Thoracic aorta (tissue), 2 donors: ENCODE measurements at regions not wholly inside any gene's neighbourhood (a gene's known extent, or its start where the extent isn't known, plus 50 kb on each side); places are given as distances from the start of the nearest gene placed in this dataset.
"Not testable (repeated sequence)": the region's sequence is repeated elsewhere in the genome, so short reads cannot be mapped to it uniquely, and the experiment has no call there.

ENCODE experiments used
- ATAC-seq: fragments of 150-250 bp; one replicate; pipeline ENCODE4 v1.8.0; 2017; ENCODE audit warnings: low read depth; ENCODE audit not compliant: insufficient number of reproducible peaks, low FRiP score
- DNase-seq: peaks from one replicate; pipeline ENCODE4 v3.0.0-alpha.2; 2020; ENCODE audit warnings: low spot score
- H3K27ac ChIP-seq, 2 donors: fragments of 200-600 bp; sonication (generic); 1 replicate in 1 of 2; 2 replicates in 1 of 2; pipeline ENCODE4 v1.5.1; 2016; ENCODE audit warnings: mild to moderate bottlenecking in 2 of 2, moderate library complexity in 2 of 2
- H3K27me3 ChIP-seq: fragments of 200-600 bp; sonication (generic); replicated peaks from 2 replicates; pipeline ENCODE4 v1.6.0; 2016; ENCODE audit warnings: mild to moderate bottlenecking; ENCODE audit not compliant: insufficient read depth
- H3K36me3 ChIP-seq: fragments of 200-600 bp; sonication (generic); one replicate; pipeline ENCODE4 v1.5.1; 2016
- H3K4me1 ChIP-seq, 2 donors: fragments of 200-600 bp; sonication (generic); 1 replicate in 1 of 2; 2 replicates in 1 of 2; pipeline versions ENCODE4 v1.5.1 to v1.6.0; 2016; ENCODE audit warnings: low read depth in 2 of 2, mild to moderate bottlenecking in 1 of 2; ENCODE audit not compliant: control insufficient read depth in 1 of 2
- H3K4me3 ChIP-seq: fragments of 200-600 bp; sonication (generic); 2 replicates; pipeline ENCODE4 v1.5.1; 2016; ENCODE audit warnings: mild to moderate bottlenecking
- H3K9me3 ChIP-seq: fragments of 200-600 bp; sonication (generic); 2 replicates; pipeline ENCODE4 v1.5.1; 2016
- TF ChIP-seq, protein P1 (sequence below): fragments of 200-600 bp; sonication (generic); IDR thresholded peaks from one replicate; pipeline ENCODE4 v1.5.1; 2019; ENCODE audit warnings: antibody characterized with exemption

DNA sequence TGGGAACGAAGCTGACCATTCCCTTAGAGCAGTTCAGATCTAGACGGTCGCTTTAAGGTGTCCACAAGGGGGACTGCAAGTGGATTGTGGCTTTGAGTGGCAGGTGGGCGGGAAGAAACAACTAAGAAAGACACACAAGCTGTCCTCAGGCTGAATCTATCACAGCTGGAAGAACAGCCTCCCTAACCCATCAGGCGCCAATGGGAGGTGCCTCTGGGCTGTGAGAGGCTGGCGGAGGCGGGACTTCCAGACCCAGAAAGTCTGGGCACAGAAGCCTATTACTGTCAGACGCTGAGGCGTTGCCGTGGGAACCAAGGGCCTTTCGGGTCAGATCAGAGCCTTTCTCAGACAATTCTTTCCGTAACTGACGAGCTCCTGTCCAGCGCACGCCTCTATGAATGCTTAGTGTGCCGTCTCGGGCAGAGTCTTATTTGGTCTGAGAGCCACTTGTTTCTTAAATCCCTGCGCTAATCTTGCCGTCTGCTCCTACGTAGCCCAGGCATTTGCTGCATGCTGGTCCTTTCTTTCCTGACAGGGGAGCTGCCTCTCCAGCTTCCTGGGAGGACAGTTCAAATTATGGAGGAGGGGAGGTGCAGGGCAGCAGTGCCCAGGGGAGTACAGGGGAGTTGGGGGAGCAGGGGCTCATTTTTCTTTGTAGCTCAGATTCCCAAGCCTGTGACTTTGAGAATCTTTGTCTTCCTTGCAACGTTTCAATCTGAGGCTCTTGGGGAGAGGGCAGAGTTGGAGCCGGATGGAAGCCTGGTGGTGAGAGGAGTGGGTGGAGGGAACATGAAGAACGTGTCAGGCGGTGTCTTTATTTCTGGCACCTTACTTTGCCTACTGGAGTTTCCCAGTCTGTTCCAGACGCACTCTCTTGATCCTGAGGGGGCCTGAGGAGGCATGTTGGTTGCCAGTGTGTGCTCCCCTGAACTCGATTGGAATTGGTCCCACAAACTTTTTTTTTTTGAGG is 618.7 kb downstream of the KCNJ18 start:
- Histone ChIP-seq H3K4me1 (no peaks in the 10 kb centered on the region), H3K9me3 (no peaks in the 10 kb centered on the region), H3K27ac (no peak overlapping the region), H3K36me3 (no peaks in the 10 kb centered on the region), H3K4me3 (no peak overlapping the region), H3K27me3 (no peaks in the 10 kb centered on the region)
- TF ChIP-seq, protein P1, sequence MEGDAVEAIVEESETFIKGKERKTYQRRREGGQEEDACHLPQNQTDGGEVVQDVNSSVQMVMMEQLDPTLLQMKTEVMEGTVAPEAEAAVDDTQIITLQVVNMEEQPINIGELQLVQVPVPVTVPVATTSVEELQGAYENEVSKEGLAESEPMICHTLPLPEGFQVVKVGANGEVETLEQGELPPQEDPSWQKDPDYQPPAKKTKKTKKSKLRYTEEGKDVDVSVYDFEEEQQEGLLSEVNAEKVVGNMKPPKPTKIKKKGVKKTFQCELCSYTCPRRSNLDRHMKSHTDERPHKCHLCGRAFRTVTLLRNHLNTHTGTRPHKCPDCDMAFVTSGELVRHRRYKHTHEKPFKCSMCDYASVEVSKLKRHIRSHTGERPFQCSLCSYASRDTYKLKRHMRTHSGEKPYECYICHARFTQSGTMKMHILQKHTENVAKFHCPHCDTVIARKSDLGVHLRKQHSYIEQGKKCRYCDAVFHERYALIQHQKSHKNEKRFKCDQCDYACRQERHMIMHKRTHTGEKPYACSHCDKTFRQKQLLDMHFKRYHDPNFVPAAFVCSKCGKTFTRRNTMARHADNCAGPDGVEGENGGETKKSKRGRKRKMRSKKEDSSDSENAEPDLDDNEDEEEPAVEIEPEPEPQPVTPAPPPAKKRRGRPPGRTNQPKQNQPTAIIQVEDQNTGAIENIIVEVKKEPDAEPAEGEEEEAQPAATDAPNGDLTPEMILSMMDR: no peak
- DNase-seq: no peak
- ATAC-seq: no peak

DNA sequence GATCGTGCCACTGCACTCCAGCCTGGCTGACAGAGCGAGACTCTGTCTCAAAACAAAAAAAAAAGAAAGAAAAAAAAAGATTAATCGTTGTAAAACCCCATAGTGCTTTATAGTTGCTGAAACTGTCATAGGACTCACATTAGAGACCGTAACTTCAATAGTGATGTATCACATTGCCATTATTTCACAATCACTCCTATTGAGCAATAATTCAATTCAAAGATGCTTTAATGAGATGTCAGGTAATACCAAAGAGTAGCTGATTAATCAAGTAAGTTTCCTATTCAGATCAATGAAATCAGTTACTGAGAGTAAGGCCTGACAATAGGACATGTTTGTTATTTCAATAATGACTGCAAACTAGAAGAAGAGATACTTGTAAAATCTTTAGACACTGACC is 628.7 kb downstream of the KCNJ18 start:
- not testable (repeated sequence) for H3K27ac ChIP-seq, DNase-seq, H3K4me3 ChIP-seq, H3K4me1 ChIP-seq, H3K9me3 ChIP-seq, H3K27me3 ChIP-seq, ATAC-seq, H3K36me3 ChIP-seq

DNA sequence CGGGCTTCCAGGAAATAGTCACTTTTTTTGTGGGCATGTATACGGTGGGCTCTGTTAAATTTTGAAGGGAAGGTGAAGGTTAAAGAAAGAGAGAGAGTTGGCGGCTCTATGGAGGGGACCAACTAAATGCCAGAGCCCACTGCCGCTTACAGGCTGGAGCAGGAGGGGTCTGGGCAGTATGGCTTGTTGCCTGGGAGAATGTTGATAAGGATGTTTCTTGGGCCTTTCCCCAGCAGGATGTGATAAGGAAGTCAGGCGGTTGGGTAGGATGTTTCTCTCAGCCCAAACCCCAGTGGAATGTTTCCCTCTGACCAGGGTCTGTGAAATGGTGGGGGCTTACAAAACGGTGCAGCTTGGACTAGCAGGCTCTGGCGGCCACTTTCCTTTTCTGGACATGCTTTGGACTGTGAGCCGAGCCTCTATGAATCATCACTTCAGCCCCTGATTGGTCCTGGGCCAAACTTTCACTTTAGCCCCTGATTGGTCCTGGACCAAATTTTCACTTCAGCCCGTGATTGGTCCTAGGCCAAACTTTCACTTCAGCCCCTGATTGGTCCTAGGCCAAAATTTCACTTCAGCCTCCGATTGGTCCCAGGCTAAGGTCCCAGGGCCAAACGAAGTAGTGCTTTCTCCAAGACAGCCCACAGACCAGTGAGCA is 630.7 kb downstream of the KCNJ18 start:
- not testable (repeated sequence) for ATAC-seq

DNA sequence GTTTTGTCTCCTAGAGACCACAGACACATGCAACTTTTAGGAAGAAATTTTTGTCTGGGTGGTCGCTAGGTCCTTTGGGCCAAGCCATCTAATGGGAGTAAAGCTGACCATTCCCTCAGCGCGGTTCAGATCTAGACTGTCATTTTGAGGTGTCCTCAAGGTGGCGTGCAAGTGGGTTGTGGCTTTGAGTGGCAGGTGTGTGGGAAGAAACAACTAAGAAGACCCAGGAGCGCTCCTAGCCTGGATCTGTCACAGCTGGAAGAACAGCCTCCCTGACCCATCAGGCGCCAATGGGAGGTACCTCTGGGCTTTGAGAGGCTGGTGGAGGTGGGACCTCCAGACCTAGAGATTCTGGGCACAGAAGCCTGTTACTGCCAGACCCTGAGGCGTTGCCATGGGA is 645.1 kb downstream of the KCNJ18 start:
- TF ChIP-seq, protein P1: no peak
- H3K36me3 ChIP-seq: no peaks in the 10 kb centered on the region
- H3K9me3 ChIP-seq: no peaks in the 10 kb centered on the region
- DNase-seq (no peak), ATAC-seq (no peak)
- H3K27ac ChIP-seq: no peak overlapping the region
- H3K4me1 ChIP-seq: no peaks in the 10 kb centered on the region
- no peaks in the 10 kb centered on the region for H3K27me3 ChIP-seq
- no peak overlapping the region for H3K4me3 ChIP-seq

More for the DNA sequence above, 630.7 kb downstream of the KCNJ18 start:
- H3K36me3 ChIP-seq, H3K27ac ChIP-seq, H3K9me3 ChIP-seq, DNase-seq, H3K4me3 ChIP-seq, H3K4me1 ChIP-seq, H3K27me3 ChIP-seq: not testable (repeated sequence)

DNA sequence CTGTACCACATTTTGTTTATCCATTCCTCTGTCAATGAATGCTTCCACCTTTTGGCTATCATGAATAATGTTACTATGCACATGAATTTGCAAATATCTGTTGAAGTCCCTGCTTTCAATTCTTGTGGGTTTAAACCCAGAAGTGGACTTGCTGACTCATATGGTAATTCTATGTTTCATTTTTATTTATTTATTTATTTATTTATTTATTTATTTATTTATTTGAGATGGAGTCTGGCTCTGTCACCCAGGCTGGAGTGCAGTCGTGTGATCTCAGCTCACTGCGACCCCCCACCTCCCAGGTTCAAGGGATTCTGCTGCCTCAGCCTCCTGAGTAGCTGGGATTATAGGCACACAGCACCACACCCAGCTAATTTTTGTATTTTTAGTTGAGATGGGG is 664.3 kb downstream of the KCNJ18 start:
- H3K27ac ChIP-seq, H3K9me3 ChIP-seq, H3K36me3 ChIP-seq, H3K4me1 ChIP-seq, ATAC-seq, H3K4me3 ChIP-seq, DNase-seq, H3K27me3 ChIP-seq: not testable (repeated sequence)

DNA sequence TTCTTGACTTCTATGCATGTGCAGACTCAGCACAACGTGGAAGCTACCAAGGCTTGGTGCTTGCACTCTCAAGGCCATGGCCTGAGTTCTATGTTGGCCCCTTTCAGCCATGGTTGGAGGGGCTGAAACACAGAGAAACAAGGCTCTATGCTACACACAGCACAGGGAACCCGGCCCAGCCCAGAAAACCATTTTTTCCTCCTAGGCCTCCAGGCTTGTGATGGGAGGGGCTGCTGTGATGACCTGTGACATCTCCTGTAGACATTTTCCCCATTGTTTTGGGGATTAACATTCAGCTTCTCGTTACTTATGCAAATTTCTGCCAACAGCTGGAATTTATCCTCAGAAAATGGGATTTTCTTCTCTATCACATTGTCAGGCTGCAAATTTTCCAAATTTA is 678.7 kb downstream of the KCNJ18 start:
- H3K27me3 ChIP-seq, H3K4me1 ChIP-seq, H3K4me3 ChIP-seq, H3K36me3 ChIP-seq, ATAC-seq, H3K27ac ChIP-seq, DNase-seq, H3K9me3 ChIP-seq: not testable (repeated sequence)

DNA sequence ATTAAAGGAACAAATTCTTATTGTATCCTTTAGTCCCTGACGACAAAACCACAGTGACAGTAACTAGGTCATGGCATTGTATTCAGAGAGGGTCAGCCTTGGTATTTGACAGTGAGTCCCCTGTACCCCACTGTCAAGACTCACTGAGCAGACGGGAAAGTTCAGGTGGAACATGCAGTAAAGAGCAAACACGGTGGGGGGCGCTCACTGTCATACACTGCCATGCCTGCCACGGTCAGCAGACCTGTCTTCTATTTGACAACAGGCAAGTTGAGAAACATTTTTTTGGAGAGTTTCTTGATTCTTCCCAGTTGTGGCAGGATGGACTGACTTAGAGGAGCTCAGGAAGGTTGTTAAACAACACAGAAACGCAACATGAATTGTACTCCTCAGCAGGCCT is 681.6 kb downstream of the KCNJ18 start:
- Histone ChIP-seq H3K27me3 (no peaks in the 10 kb centered on the region), H3K4me3 (no peak overlapping the region), H3K36me3 (no peaks in the 10 kb centered on the region), H3K9me3 (no peaks in the 10 kb centered on the region), H3K4me1 (no peaks in the 10 kb centered on the region), H3K27ac (no peak overlapping the region)
- no peak for ATAC-seq
- no peak for DNase-seq
- TF ChIP-seq, protein P1: no peak
